ENCODE measurements at regions not wholly inside any gene's neighbourhood (a gene's known extent, or its start where the extent isn't known, plus 50 kb on each side); places are given as distances from the start of the nearest gene placed in this dataset.

GRCh38 chr18:53874103-53874502 is 350.4 kb downstream of the MBD2 start:
- TF ChIP-seq BRD9 (IDR thresholded peaks at IDR 0.05; ENCODE audit: low read depth, partially characterized antibody) (no peak), MTA3 (IDR thresholded peaks at IDR 0.05; ENCODE audit: borderline replicate concordance) (no peak), ATF4 (CRISPR knock-in tag; IDR thresholded peaks at IDR 0.05) (no peak), CTCF (IDR thresholded peaks at IDR 0.05 in 2 of 3, conservative IDR thresholded peaks at IDR 0.05 in 1 of 3; ENCODE audit: insufficient read depth in 2 of 3, low read depth in 1 of 3, low read length in 3 of 3) (no peak), TEAD1 (CRISPR knock-in tag; IDR thresholded peaks at IDR 0.05) (no peak), GTF2F1 (IDR thresholded peaks at IDR 0.05; ENCODE audit: low read depth, low read length) (no peak), EP300 (IDR thresholded peaks at IDR 0.05; ENCODE audit: low read length) (no peak), NR2C2 (CRISPR knock-in tag; IDR thresholded peaks at IDR 0.05) (no peak), NR2C2 (tag; IDR thresholded peaks at IDR 0.05) (no peak), SETDB1 (IDR thresholded peaks at IDR 0.05; ENCODE audit: low read length) (no peak), DPF2 (IDR thresholded peaks at IDR 0.05) (no peak), HCFC1 (IDR thresholded peaks at IDR 0.05; ENCODE audit: low read depth, low read length) (no peak), U2AF1 (optimal IDR thresholded peaks at IDR 0.05; ENCODE audit: low read depth, low read length) (no peak)
- TF ChIP-seq, protein P1, sequence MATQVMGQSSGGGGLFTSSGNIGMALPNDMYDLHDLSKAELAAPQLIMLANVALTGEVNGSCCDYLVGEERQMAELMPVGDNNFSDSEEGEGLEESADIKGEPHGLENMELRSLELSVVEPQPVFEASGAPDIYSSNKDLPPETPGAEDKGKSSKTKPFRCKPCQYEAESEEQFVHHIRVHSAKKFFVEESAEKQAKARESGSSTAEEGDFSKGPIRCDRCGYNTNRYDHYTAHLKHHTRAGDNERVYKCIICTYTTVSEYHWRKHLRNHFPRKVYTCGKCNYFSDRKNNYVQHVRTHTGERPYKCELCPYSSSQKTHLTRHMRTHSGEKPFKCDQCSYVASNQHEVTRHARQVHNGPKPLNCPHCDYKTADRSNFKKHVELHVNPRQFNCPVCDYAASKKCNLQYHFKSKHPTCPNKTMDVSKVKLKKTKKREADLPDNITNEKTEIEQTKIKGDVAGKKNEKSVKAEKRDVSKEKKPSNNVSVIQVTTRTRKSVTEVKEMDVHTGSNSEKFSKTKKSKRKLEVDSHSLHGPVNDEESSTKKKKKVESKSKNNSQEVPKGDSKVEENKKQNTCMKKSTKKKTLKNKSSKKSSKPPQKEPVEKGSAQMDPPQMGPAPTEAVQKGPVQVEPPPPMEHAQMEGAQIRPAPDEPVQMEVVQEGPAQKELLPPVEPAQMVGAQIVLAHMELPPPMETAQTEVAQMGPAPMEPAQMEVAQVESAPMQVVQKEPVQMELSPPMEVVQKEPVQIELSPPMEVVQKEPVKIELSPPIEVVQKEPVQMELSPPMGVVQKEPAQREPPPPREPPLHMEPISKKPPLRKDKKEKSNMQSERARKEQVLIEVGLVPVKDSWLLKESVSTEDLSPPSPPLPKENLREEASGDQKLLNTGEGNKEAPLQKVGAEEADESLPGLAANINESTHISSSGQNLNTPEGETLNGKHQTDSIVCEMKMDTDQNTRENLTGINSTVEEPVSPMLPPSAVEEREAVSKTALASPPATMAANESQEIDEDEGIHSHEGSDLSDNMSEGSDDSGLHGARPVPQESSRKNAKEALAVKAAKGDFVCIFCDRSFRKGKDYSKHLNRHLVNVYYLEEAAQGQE (IDR thresholded peaks at IDR 0.05; ENCODE audit: borderline replicate concordance) = no peak
- TF ChIP-seq, protein P1 (CRISPR knock-in tag; IDR thresholded peaks at IDR 0.05; ENCODE audit: low read depth) = no peak
- TF ChIP-seq, protein P2, sequence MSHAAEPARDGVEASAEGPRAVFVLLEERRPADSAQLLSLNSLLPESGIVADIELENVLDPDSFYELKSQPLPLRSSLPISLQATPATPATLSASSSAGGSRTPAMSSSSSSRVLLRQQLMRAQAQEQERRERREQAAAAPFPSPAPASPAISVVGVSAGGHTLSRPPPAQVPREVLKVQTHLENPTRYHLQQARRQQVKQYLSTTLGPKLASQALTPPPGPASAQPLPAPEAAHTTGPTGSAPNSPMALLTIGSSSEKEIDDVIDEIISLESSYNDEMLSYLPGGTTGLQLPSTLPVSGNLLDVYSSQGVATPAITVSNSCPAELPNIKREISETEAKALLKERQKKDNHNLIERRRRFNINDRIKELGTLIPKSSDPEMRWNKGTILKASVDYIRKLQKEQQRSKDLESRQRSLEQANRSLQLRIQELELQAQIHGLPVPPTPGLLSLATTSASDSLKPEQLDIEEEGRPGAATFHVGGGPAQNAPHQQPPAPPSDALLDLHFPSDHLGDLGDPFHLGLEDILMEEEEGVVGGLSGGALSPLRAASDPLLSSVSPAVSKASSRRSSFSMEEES (CRISPR knock-in tag; IDR thresholded peaks at IDR 0.05) = no peak

All from K562 (cell line).